Endodermal cell (in vitro differentiated cells): ENCODE measurements at regions not wholly inside any gene's neighbourhood (a gene's known extent, or its start where the extent isn't known, plus 50 kb on each side); places are given as distances from the start of the nearest gene placed in this dataset.

Experiments used
- DNase-seq: peaks from one replicate; pipeline ENCODE4 v3.0.0-alpha.2; 2017
- H3K27ac ChIP-seq: 2 replicates; pipeline ENCODE4 v1.5.1; 2013; ENCODE audit warnings: mild to moderate bottlenecking, low read depth, low read length, moderate library complexity
- H3K27me3 ChIP-seq: 2 replicates; pipeline ENCODE4 v1.6.1; 2013; ENCODE audit warnings: mild to moderate bottlenecking, low read length, moderate library complexity; ENCODE audit not compliant: insufficient read depth, control insufficient read depth, poor library complexity, severe bottlenecking
- H3K36me3 ChIP-seq: 2 replicates; pipeline ENCODE4 v1.7.0; 2013; ENCODE audit warnings: mild to moderate bottlenecking, low read length, moderate library complexity; ENCODE audit not compliant: control insufficient read depth, insufficient read depth
- H3K4me1 ChIP-seq: one replicate; pipeline ENCODE4 v1.7.0; 2013; ENCODE audit warnings: low read length; ENCODE audit not compliant: control insufficient read depth, insufficient read depth
- H3K4me3 ChIP-seq: 2 replicates; pipeline ENCODE4 v1.5.1; 2013; ENCODE audit warnings: mild to moderate bottlenecking, low read length, moderate library complexity
- H3K9ac ChIP-seq: 2 replicates; pipeline ENCODE4 v1.6.1; 2013; ENCODE audit warnings: mild to moderate bottlenecking, low read length, moderate library complexity; ENCODE audit not compliant: poor library complexity, severe bottlenecking; ENCODE audit errors: extremely low read depth
- H3K9me3 ChIP-seq: 2 replicates; pipeline ENCODE4 v1.6.1; 2013; ENCODE audit warnings: mild to moderate bottlenecking, low read length, moderate library complexity; ENCODE audit not compliant: control insufficient read depth
- H3K27ac Mint-ChIP-seq: 2 replicates; pipeline ENCODE4 v1.8.0; 2020; ENCODE audit warnings: mixed read lengths
- H3K27me3 Mint-ChIP-seq: 2 replicates; pipeline ENCODE4 v1.8.0; 2021; ENCODE audit warnings: mild to moderate bottlenecking, mixed read lengths; ENCODE audit not compliant: insufficient read depth
- H3K36me3 Mint-ChIP-seq: 2 replicates; pipeline ENCODE4 v1.8.0; 2020; ENCODE audit warnings: low read depth, mixed read lengths
- H3K4me1 Mint-ChIP-seq: 2 replicates; pipeline ENCODE4 v1.8.0; 2020; ENCODE audit warnings: mixed read lengths
- H3K4me3 Mint-ChIP-seq: 2 replicates; pipeline ENCODE4 v1.8.0; 2020; ENCODE audit warnings: mild to moderate bottlenecking, moderate library complexity, mixed read lengths
- H3K9me3 Mint-ChIP-seq: 2 replicates; pipeline ENCODE4 v1.8.0; 2020; ENCODE audit warnings: mild to moderate bottlenecking, mixed read lengths
- CTCF ChIP-seq: fragments of 200-600 bp; sonication (generic); conservative IDR thresholded peaks from 2 replicates; pipeline ENCODE4 v1.5.0; 2021; ENCODE audit warnings: antibody characterized with exemption, mild to moderate bottlenecking
- WGBS, 2 experiments: methylation state at CpG; one replicate each; pipeline versions ENCODE4 v1.1.5 to v1.1.7; 2013; ENCODE audit warnings: missing lambda C conversion rate in 2 of 2, mixed read lengths in 1 of 2; ENCODE audit not compliant: insufficient coverage in 1 of 2, insufficient read length in 1 of 2; 5-methylcytosine and 5-hydroxymethylcytosine counted together

GRCh38 chr15:57792724-57793449 is 86.4 kb downstream of the POLR2M start:
- H3K36me3 ChIP-seq: no peaks in the 10 kb centered on the region
- no peak for TF ChIP-seq CTCF

DNA sequence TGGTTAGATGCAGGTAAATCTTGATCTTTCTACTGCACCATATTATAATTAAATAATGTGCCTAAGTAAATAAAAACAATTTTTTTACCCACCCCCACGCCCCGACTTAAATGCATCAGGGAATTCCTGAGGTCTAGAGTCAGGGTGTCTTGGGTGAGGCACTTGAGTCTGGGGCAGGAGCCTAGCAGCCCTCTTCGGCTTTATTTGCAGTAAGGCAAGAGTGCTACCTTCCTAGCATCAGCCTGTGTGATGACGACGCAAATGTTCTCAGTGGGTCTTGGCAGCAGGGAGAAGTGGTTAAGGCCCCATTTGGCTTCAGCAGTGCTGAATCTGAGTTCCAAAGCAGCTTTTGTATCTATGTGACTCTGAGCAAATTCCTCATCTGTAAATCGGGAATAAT is 88.7 kb downstream of the POLR2M start:
- Mint-ChIP-seq H3K27ac (no peak overlapping the region), H3K36me3 (no peaks in the 10 kb centered on the region), H3K4me3 (no peak overlapping the region), H3K4me1 (no peaks in the 10 kb centered on the region), H3K27me3 (peaks cover 1% of the 10 kb centered on the region), H3K9me3 (no peaks in the 10 kb centered on the region)
- Histone ChIP-seq H3K36me3 (no peaks in the 10 kb centered on the region), H3K27ac (no peak overlapping the region), H3K9ac (no peak overlapping the region), H3K4me3 (no peak overlapping the region), H3K27me3 (no peaks in the 10 kb centered on the region), H3K4me1 (no peaks in the 10 kb centered on the region), H3K9me3 (no peaks in the 10 kb centered on the region)
- no peak for DNase-seq
- TF ChIP-seq CTCF: no peak
- 86 to 97% methylated on average over 1 to 5 of the region's 6 CpGs for WGBS, 2 experiments

More at GRCh38 chr15:57792724-57793449, 86.4 kb downstream of the POLR2M start:
- no peaks in the 10 kb centered on the region for H3K27me3 Mint-ChIP-seq
- H3K36me3 Mint-ChIP-seq: no peaks in the 10 kb centered on the region
- H3K4me1 Mint-ChIP-seq: no peaks in the 10 kb centered on the region
- no peak overlapping the region for H3K27ac Mint-ChIP-seq
- Histone ChIP-seq H3K9me3 (no peaks in the 10 kb centered on the region), H3K27ac (no peak overlapping the region), H3K4me3 (no peak overlapping the region), H3K27me3 (no peaks in the 10 kb centered on the region), H3K9ac (no peak overlapping the region), H3K4me1 (no peaks in the 10 kb centered on the region)
- H3K4me3 Mint-ChIP-seq: no peak overlapping the region
- no peaks in the 10 kb centered on the region for H3K9me3 Mint-ChIP-seq
- 82 to 88% methylated on average over 8 to 9 of the region's 9 CpGs for WGBS, 2 experiments
- DNase-seq: no peak

GRCh38 chr15:57796146-57796545 is 89.6 kb downstream of the POLR2M start:
- Histone ChIP-seq H3K4me3 (no peak overlapping the region), H3K27me3 (no peaks in the 10 kb centered on the region), H3K4me1 (no peaks in the 10 kb centered on the region), H3K27ac (no peak overlapping the region), H3K9ac (no peak overlapping the region), H3K9me3 (no peaks in the 10 kb centered on the region), H3K36me3 (no peaks in the 10 kb centered on the region)
- WGBS, 2 experiments: 83 to 95% methylated on average over 1 of the region's 1 CpG
- H3K27me3 Mint-ChIP-seq: peaks cover 2% of the 10 kb centered on the region
- H3K4me1 Mint-ChIP-seq: no peaks in the 10 kb centered on the region
- DNase-seq: no peak
- no peaks in the 10 kb centered on the region for H3K36me3 Mint-ChIP-seq
- H3K27ac Mint-ChIP-seq: no peak overlapping the region
- no peak for TF ChIP-seq CTCF
- H3K4me3 Mint-ChIP-seq: no peak overlapping the region
- H3K9me3 Mint-ChIP-seq: no peaks in the 10 kb centered on the region
